CD4-positive, alpha-beta T cell treated with Interleukin-12 subunit alpha and Interleukin-12 subunit beta, for 1 hour (primary cell): ENCODE measurements at regions not wholly inside any gene's neighbourhood (a gene's known extent, or its start where the extent isn't known, plus 50 kb on each side); places are given as distances from the start of the nearest gene placed in this dataset.

Experiments
- DNase-seq: peaks from one replicate; pipeline ENCODE4 v3.0.0-alpha.2; 2020

DNA sequence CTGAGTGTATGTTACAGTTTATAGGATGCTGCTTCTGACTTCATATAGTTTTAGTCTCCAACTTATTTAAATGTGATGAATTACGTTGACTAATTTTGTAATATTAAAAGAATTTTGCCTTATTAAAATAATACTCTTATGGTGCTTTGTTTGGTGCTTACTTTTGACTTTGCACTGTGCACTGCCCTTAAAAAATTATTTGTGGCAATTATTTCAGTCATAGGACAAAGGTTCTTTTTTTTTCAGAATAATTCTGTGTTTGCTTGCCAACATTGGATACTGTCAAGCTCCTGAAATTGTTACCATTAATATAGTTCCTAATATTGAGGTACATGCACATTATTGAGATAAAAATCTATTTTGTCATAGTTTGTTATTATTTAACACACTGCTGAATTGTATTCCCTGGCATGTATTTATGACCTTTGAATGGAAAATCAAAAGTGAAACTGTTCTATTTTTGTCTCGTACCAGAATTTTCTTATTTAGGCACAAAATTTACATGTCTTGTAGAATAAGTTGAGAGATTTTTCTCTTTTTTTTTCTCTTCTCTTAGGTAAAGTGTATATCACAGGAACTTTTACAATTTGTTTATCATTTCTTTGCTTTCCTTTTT lies 572.8 kb upstream of the KLHL29 start:
- DNase-seq = no peak

DNA sequence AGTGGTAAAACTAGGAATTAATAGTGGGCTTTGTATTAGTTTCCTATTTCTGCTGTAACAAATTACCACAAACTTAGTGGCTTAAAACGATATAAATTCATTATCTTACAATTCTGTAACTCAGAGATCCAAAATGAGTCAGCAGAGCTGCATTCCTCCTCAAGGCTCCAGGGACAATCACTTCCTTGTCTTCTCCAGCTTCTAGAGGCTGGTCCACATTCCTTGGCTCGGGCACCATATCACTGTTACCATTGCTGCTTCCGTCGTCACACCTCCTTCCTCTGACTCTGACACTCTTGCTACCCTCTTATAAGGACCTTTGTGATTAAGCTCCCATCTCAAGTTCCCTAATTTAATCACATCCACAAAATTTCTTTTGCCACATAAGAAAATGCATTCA lies 567.8 kb upstream of the KLHL29 start:
- no peak for DNase-seq

DNA sequence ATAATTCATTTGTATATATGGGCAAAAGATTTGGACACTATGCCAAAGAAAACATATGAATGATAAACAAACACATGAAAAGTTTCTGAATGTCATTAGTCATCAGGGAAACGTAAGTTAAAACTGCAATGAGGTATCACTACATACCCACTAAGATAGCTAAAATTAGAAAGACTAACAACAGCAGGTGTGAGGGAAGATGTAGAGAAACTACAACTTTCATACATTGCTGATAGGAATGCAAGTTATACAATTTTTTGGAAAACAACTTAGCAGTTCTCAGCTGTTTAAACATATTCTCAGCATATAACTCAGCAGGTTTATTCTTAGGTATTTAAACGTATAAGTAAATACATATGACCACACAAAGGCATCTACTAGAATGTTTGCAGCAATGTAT lies 563.5 kb upstream of the KLHL29 start:
- no peak for DNase-seq

DNA sequence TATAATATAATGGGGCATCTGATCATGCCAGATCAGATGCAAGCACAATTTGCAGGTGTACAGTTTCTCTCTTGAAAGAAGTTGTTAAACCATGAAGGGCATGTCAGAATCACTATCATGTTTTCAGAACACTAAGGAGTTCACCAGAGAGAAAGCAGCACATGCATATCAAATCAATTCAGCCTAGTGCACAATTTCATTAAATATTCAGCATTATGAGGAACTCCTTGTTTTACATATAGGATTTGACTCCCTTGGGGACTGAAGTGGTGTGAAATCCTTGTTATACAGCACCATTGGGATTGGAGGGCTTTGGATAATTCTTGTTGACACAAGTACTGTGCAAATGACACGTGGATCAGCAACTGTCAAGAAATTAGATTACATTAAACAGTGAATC lies 562.1 kb upstream of the KLHL29 start:
- DNase-seq = no peak

DNA sequence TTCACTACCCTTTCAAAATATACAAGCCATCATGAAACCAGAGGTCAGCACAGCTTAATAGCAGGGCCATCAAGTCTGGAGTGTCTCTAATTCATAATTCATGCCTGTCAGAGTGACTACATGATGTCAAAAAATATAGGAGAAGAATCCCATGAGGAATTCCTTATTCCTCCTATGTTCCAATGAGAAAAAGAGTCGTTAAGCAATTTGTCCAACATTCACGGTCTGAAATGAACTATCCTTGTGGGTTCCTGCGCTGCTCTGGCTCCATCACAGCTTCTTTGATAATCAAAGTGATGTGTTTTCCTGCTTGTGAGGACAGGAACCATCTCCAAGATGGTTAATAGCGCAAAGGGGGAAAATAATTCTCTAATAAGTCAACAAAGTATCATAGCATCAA lies 560.4 kb upstream of the KLHL29 start:
- no peak for DNase-seq

DNA sequence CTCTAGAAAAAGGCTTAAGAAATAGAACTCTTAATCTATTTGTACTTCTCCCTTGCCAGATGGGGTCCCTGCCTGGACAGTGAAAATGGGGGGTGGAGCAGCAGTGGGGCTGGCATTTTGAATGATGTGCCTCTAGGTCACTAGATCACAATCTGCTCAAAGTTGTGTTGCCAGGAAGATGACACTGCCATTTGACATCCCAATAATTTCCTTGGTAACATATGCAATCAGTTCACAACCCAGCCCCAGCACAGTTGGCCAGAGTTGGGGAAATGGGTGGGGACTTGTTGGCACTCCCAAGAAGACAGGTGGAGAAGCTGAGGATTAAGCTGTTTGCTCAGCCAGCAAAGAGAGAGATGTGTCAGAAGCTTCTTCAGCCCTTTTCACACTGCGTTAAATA lies 558.3 kb upstream of the KLHL29 start:
- no peak for DNase-seq

DNA sequence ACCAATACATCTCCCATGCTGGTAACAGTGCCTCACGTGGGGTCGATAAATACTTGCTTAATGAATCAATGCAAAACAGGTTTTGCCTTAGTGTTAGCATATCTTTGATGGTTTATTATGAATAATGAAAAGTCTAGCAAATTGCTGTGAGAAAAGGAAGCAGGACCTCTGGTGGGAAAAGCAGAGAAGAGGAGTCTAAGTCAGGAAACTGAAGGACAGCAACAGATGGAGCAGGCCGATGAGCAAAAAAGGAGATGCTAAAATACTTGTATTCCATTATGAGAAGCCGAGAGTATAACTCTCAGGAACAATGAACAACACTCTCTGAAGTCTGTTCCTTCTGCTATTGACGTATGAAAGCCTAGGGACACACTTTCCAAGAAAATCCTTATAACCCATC lies 555.2 kb upstream of the KLHL29 start:
- DNase-seq = no peak

DNA sequence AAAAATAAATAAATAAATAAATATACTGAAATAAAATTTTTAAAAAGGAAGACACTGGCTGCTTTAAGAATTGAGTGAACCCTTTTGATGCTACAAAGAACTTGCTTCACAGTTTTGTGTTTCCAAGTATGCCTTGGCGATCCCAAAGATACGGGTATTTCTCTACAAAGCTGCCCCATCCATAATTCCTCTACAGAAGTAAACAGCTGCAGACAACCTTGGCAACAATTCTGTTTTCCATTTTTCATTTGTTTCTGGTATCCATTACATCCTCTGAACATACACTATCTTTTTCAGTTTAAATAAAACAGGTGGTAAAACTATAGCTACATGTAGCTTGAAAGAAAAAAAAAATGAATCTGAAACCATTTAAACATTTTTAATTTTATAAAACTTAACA lies 552.8 kb upstream of the KLHL29 start:
- no peak for DNase-seq

DNA sequence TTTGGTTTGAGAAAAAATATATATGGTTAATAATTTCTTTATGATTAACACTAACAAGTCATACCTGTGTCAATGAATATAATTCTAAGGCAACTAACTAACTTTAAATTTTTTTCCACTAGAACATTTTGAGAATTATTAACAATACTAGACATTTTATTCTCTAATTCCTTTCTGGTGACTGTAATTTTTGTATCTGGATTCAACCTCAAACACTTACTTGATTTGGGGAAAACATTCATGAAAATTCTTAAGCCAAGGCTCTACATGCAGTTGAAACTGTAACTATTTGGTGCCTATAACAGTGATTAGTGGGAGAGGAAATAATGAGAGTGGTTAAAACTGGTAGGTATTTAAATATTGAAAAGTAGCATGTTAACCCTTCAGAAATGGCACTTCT lies 546.5 kb upstream of the KLHL29 start:
- DNase-seq = no peak

DNA sequence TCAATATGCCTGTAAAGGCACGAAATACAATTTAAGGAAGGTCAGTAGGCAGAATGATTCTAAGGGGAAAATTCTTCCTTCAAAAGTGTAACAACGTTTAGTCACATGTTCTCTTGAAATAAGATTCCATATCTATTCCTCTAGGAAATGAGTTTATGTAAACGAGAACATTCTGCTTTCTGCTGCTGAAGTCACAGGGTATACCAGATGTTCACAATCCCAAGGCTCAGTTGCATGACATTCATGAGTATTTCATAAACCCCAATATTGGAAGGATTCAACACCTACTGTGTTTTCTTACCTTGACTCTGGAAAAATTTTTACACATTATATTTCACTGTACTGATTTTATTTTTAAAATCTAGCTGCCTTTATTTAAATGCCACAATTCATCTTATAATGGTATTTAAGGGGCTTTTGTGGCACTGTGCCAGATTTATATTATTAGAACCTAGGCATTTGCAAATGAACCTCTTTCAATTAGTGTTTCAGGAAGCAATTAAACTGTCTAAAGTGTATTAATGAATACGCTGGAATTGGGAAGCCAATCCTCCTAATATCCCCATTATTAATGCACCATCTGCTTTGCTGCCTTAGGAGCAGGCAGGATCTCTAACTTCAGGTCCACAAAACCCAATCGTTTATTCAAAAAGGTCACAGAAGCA lies 542.6 kb upstream of the KLHL29 start:
- no peak for DNase-seq

DNA sequence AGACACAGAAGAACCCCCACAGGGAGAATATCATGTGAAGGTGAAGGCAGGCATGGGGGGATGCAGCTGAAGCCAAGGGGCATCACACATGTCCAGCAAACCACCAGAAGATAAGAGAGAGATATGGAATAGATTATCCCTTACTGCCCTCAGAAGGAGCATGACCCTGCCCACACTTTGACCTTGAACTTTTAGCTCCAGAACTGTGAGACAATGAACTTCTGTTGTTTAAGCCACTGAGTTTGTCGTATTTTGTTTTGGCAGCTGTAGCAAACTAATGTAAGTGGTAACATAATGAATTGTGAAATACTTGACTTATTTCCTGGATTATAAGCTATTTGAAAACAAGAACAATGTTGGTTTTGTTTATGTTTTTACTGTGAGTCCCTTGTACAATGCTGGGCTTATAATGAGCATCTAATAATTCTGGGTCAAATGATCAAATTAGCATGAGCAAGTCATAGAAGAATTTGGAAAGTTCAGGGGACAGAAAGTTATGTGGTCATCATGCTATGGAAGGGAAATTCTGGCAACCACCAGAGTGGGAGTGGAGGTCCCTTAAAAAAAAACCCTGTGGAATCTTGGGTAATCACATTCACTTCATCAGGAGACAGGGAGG lies 541.0 kb upstream of the KLHL29 start:
- no peak for DNase-seq

DNA sequence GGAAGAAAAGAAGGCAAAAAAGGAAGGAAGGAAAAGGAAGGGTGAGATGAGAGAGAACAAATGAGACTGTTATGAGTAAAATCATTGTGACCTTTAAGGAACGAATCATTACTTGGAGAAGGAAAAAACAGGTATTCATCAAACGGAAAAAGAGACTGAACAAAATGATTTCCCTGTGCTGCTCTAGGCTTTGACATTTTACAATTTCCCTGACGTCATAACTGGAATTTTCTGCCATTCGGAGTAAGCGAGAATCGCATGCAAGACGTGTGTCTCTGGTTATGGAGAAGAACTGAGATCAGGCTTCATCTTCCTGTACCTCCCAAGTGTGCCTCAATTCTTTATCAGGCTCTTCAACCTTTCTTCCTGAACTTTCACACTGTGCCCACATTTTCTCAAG lies 534.7 kb upstream of the KLHL29 start:
- no peak for DNase-seq

DNA sequence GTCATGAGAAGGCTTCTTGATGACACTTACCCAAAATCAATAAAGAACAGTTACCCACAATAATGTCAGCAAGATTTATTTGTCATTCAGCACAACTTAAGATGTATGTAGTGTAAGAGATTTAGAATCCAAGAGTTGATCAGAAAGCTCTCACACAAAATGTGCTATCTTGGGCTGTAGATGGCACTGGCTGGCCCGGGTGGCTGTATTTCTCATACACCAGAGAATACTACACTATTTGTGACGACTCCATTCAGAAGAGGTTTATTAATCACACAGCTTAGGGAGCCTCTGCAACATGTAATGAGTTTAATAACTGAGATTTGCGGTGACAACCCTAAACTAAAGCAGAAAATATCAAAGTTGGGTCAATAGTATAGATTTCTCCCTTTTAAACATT lies 530.4 kb upstream of the KLHL29 start:
- DNase-seq = no peak

DNA sequence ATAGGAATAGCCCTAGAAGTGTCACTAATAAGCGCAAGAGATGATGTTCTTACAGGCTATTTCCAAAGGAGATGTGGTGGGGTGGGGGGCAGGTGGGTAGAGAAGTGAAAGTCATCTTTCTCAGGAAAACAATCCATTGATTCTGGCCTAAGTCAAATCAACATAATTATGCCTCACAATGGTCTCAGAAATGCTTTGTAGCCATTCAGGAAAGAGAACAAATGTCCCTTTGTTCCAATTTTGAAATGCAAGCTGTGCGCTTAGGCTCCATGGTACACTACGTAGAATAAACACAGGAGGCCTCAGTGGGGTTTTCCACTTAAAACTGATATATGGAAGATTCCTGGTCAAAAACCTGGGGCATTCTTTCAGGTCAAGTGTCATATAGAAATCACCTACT lies 529.9 kb upstream of the KLHL29 start:
- no peak for DNase-seq

DNA sequence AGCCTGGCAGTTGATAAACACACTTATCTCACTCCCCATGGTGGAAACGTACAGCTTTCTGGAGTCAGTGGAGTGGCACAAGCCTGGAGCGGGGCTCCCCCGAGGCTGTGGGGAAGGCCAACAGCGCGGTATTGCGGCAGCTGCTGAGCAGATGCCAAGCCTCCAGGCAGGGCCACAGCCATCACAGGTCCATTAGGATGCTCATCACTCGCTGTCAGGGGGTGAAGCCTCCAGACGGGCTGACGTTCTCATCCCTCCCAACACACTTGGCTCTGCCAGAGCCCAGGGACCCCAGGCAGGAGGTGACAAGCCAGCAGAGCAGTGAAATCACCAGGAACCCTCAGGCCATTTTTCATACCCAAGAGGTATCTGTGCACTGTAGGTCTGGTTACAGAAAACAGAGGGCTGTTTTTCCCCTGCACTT lies 529.2 kb upstream of the KLHL29 start:
- no peak for DNase-seq

DNA sequence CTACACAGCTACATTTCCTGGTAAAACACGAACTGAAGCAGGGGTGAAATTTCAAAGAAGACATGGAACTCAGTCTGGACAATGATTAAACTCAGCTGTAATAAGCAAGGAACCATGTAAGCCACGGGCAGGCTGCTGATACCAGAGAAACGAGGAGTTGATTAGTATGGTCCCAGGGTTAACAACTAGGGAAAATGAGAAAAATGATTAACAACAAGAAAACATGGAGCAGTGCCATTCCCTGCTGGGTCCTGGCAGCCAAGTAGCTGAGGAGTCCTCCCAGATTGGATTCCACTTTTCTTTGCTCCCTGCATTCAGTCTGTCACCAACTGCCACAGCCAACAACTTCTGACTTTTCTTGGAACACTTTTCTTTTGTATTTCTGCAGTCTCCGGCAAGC lies 517.0 kb upstream of the KLHL29 start:
- no peak for DNase-seq

DNA sequence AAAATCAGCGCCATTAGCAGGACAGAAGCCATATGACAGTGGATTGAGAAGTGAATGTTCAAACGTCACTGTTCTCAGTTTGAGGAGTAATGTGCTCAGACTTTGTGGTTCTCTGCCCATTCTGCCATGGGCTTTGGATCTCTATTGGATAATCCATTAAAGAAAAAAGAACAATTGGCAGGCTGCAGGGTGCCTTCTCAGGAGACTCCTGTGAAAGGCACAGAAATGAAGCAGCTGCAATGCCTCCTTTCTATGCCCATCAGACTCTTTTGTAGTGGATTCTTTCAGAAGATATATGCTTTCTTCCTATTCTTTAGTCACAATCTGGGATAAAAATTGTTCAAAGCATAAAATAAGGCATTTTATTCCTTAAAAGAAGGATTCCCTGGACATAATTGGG lies 506.9 kb upstream of the KLHL29 start:
- DNase-seq = no peak

DNA sequence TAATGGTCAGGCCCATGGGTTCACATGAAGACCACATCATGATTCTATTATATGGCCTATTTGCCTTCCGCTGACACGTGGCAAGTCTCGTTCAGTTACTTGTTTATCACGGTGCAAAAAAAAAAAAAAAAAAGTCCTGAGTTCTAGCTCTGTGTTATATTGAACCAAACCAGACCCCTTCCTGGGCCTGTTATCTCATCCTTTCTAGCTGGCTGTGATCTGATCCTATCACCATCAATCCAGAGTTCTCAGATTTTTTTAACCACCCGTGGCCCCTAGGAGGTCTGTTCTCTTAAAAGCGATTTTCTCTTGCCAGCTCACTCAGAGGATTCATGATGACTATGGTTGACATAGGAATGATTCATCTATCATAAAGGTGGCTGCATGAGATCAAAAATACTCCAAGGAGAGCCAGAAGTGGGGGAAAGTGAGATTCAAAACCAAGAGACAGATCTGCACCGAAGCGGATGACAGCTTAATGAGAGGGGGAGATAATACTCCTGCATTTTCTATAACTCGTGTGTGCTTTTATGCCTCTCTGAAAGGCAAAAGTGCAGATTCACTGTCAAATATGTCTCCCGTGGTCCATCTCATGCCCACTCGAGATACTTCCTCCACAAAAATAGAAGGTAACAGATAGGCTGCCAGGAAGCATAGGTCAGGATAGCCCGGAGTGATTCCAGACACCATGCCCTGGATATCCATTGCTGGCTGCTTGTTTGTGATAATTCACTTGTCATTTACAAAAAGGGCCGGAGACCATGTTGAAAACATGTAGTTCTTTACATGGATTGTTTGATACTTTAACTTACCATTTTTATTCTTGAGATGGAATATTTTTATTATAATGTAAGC lies 505.7 kb upstream of the KLHL29 start:
- no peak for DNase-seq

DNA sequence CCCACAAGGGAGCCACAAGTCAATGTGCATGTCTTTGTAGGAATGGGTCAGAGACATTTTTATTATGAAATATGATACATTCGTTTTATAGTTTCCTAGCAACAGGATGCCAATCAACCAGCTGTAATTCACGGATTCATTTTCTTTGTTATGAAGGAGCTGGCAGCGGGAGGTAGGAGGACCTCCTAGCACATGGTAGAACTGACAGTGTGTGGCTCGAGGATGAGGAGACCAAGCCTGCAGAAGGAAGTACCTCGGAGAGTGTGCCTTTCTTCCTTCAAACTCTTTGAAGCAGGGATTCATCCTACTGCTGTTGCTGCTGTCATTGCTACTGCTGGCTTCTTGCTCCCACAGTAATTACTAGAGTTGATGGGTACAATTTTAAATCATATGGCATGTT lies 504.8 kb upstream of the KLHL29 start:
- DNase-seq = no peak

DNA sequence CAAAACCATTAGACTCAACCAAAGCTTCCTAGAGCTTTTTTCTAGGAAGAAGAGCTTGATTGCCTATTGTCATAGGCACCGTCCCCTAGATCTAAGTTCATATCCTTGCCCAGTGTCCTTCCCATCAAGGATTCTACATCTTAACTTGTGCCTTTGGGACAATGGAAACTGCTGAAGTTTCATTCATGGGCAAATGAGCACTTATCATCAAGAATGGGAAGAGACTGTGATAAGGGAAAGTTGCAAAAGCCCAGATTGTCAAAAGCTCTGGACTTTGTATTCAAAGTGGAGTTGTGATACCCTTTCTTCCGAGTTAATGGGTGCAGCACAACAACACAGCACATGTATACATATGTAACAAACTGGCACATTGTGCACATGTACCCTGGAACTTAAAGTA lies 503.0 kb upstream of the KLHL29 start:
- no peak for DNase-seq

DNA sequence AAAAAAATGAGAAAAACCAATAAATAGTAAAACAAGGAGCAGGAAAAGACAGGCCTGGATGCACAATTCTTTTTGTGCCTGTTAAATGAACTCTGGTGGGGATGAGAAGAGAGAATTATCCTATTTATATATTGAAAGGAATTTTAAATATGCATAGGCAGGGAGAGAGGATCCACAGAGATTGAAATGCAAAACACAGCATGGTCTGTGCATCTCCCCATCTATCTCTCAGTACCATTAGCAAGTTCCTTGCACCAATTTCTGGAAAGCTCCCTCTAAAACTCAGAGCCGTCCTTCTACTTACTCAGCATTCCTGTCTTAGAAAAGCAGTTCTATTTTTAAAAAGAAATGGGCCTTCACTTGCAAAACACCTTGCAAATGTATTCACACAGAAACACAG lies 502.3 kb upstream of the KLHL29 start:
- DNase-seq = no peak

DNA sequence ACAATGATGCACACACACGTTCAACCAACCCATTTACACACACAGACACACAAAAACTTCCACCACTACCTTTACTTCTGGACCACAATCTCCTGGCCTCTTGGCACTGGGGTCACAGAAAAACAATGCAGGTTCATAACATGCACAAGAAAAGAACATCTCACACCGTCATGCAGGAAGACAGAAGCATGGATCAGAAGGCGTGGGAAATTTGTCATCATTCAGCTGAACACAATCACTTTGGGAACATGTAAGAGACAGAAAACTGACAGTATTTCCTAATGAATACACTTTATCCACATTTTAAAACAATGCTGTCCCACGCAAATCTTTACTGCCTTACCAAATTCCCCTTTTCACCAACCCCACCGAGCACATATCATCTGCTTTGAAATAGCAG lies 501.9 kb upstream of the KLHL29 start:
- DNase-seq = no peak

DNA sequence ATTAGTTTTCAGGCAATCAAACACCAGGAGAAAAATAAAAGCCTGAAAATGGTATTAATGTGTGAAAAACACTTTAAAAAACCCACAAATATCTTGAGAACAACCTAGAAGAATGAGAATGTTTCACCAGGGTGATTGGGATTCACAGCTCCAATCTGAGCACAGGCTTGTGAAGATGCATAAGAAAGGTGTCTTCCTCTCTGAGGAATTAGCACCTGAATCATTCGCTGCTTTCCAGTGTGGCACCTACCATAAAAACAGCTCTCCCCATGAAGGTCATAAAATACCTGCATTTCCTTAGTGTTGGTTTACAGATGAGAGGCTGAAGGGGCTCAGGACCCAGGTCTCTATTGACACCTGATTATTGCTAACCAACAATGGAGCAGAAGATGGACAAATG lies 499.7 kb upstream of the KLHL29 start:
- no peak for DNase-seq

DNA sequence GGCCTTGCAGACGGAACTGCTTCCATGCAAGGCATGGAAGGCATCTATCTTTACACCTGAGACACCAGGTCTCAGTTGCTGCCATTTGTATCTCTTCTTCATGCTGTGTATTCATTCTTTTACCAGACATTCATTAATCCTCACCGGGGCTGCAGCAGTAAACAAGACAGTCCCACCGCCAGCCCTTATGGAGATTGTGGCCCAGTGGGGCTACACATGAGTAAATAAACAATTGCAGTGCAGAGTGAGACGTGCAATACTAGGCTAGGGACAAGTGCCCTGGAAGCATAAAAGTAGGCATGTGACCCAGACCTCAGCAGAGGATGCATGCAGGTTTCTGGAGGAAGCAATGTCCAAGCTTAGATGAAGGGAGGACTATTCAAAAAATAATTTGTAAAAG lies 497.6 kb upstream of the KLHL29 start:
- no peak for DNase-seq
